Spleen (tissue), 7 donors: ENCODE measurements at regions not wholly inside any gene's neighbourhood (a gene's known extent, or its start where the extent isn't known, plus 50 kb on each side); places are given as distances from the start of the nearest gene placed in this dataset.

Source experiments
- CTCF ChIP-seq, 11 experiments: fragments of 200-600 bp in 7 of 11; fragments of 450-650 bp in 4 of 11; sonication (generic) in 4 of 11; IDR thresholded peaks in 8 of 11; conservative IDR thresholded peaks in 3 of 11; 1 replicate in 7 of 11; 2 replicates in 4 of 11; pipeline versions ENCODE4 v1.4.0 to v1.8.0; 2016 to 2021; ENCODE audit warnings: antibody characterized with exemption in 11 of 11, inconsistent platforms in 4 of 11, mild to moderate bottlenecking in 1 of 11
- POLR2A ChIP-seq, 3 donors: fragments of 450-650 bp; IDR thresholded peaks; one replicate each; pipeline ENCODE4 v1.5.1; 2017; ENCODE audit warnings: antibody characterized with exemption in 3 of 3, mild to moderate bottlenecking in 1 of 3
- POLR2AphosphoS5 ChIP-seq, 3 donors: sonication (generic); formaldehyde crosslinking; IDR thresholded peaks; one replicate each; pipeline ENCODE4 v1.5.1; 2017; ENCODE audit warnings: antibody characterized with exemption in 3 of 3
- donor health status: DM: no; HTN: no; CAD: no; lungs with moderate emphysema.
- donor health status: DM: no; HTN: no; CAD: no.
- donor health status: DM: no; HTN: no; CAD: no.

GRCh38 chr4:176435901-176436292 lies 116.1 kb downstream of the SPCS3 start:
- TF ChIP-seq CTCF (IDR thresholded peaks at IDR 0.05 in 8 of 11, conservative IDR thresholded peaks at IDR 0.05 in 3 of 11) (no peak), POLR2AphosphoS5 (IDR thresholded peaks at IDR 0.05) (no peak), POLR2A (IDR thresholded peaks at IDR 0.05) (no peak)
